Retinal pigment epithelial cell (primary cell): ENCODE measurements at regions not wholly inside any gene's neighbourhood (a gene's known extent, or its start where the extent isn't known, plus 50 kb on each side); places are given as distances from the start of the nearest gene placed in this dataset.

Experiments
- DNase-seq: peaks from one replicate; pipeline ENCODE4 v3.0.0-alpha.2; 2010; ENCODE audit warnings: low read depth
- H3K4me3 ChIP-seq: 2 replicates; pipeline ENCODE4 v1.5.1; 2011; ENCODE audit warnings: mild to moderate bottlenecking, low read length, control low read depth, moderate library complexity
- CTCF ChIP-seq: conservative IDR thresholded peaks from 2 replicates; pipeline ENCODE4 v1.5.1; 2011; ENCODE audit warnings: low read depth, low read length, control low read depth, inconsistent platforms

GRCh38 chr13:33917190-33917589 lies 99.2 kb downstream of the RFC3 start:
- DNase-seq: no peak

GRCh38 chr13:33918199-33918932 lies 100.4 kb downstream of the RFC3 start:
- DNase-seq: peak; percentile 80
- TF ChIP-seq CTCF: no peak
- no peak overlapping the region for H3K4me3 ChIP-seq

More at GRCh38 chr13:33917190-33917589, 99.2 kb downstream of the RFC3 start:
- no peak overlapping the region for H3K4me3 ChIP-seq
- TF ChIP-seq CTCF: no peak

GRCh38 chr13:33919120-33919519 lies 101.2 kb downstream of the RFC3 start:
- DNase-seq: no peak
- no peak overlapping the region for H3K4me3 ChIP-seq
- no peak for TF ChIP-seq CTCF

GRCh38 chr13:33925563-33925962 lies 107.6 kb downstream of the RFC3 start:
- DNase-seq: no peak
- TF ChIP-seq CTCF: no peak
- no peak overlapping the region for H3K4me3 ChIP-seq

- no peak for TF ChIP-seq CTCF
- no peak for DNase-seq
- H3K4me3 ChIP-seq: no peak overlapping the region
Observed at GRCh38 chr13:33927315-33927714, 109.4 kb downstream of the RFC3 start.

- no peak overlapping the region for H3K4me3 ChIP-seq
- DNase-seq: no peak
Observed at GRCh38 chr13:33931397-33932311, 113.7 kb downstream of the RFC3 start.

More at GRCh38 chr13:33931397-33932311, 113.7 kb downstream of the RFC3 start:
- TF ChIP-seq CTCF: peak; percentile 53
